Brain microvascular endothelial cell (primary cell): ENCODE measurements at regions not wholly inside any gene's neighbourhood (a gene's known extent, or its start where the extent isn't known, plus 50 kb on each side); places are given as distances from the start of the nearest gene placed in this dataset.
"Not testable (repeated sequence)": the region's sequence is repeated elsewhere in the genome, so short reads cannot be mapped to it uniquely, and the experiment has no call there.

Experiments used
- DNase-seq: peaks from one replicate; pipeline ENCODE4 v3.0.0-alpha.2; 2020
- H3K27ac ChIP-seq: fragments of 250-450 bp; sonication (Bioruptor Pico); 2 replicates; pipeline ENCODE4 v1.5.1; 2020; ENCODE audit warnings: mild to moderate bottlenecking, moderate library complexity
- H3K27me3 ChIP-seq: fragments of 250-450 bp; sonication (Bioruptor Pico); replicated peaks from 2 replicates; pipeline ENCODE4 v1.5.1; 2020; ENCODE audit warnings: mild to moderate bottlenecking
- H3K36me3 ChIP-seq: fragments of 250-450 bp; sonication (Bioruptor Pico); replicated peaks from 2 replicates; pipeline ENCODE4 v1.5.1; 2020; ENCODE audit warnings: mild to moderate bottlenecking
- H3K4me3 ChIP-seq: 2 replicates; pipeline ENCODE4 v1.5.1; 2011; ENCODE audit warnings: low read depth, mild to moderate bottlenecking, control low read depth, low read length, moderate library complexity
- in situ Hi-C: cut with HindIII; loops from 2 replicates; pipeline ENCODE4 v1.10.0; 2017; ENCODE audit warnings: low sequenced_read_pairs, low pct_ligation_motif_present
- TF ChIP-seq, protein P1 (sequence below): IDR thresholded peaks from 2 replicates; pipeline ENCODE4 v1.5.1; 2011; ENCODE audit warnings: low read depth, mild to moderate bottlenecking, moderate library complexity, low read length, control low read depth, inconsistent platforms; ENCODE audit errors: missing control alignments

DNA sequence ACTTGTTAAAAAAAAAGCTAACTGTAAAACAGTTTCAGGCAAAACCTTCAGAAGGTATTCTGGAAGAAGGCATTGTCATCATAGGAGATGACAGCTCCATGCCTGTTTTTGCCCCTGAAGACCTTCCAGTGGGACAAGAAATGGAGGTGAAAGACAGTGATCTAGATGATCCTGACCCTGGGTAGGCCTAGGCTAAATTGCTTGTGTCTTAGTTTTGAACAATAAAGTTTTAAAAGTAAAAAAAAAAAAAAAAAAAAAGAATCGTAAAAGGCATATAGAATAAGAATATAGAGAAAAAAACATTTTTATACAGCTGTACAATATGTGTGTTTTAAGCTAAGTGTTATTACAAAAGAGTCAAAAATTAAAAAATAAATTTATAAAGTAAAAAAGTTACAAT lies 106.6 kb upstream of the PLXNA2 start:
- TF ChIP-seq, protein P1, sequence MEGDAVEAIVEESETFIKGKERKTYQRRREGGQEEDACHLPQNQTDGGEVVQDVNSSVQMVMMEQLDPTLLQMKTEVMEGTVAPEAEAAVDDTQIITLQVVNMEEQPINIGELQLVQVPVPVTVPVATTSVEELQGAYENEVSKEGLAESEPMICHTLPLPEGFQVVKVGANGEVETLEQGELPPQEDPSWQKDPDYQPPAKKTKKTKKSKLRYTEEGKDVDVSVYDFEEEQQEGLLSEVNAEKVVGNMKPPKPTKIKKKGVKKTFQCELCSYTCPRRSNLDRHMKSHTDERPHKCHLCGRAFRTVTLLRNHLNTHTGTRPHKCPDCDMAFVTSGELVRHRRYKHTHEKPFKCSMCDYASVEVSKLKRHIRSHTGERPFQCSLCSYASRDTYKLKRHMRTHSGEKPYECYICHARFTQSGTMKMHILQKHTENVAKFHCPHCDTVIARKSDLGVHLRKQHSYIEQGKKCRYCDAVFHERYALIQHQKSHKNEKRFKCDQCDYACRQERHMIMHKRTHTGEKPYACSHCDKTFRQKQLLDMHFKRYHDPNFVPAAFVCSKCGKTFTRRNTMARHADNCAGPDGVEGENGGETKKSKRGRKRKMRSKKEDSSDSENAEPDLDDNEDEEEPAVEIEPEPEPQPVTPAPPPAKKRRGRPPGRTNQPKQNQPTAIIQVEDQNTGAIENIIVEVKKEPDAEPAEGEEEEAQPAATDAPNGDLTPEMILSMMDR: no peak
- Histone ChIP-seq H3K27ac (no peak overlapping the region), H3K4me3 (no peak overlapping the region), H3K36me3 (no peaks in the 10 kb centered on the region), H3K27me3 (no peaks in the 10 kb centered on the region)
- DNase-seq: no peak
- in situ Hi-C loops: no loop called here

DNA sequence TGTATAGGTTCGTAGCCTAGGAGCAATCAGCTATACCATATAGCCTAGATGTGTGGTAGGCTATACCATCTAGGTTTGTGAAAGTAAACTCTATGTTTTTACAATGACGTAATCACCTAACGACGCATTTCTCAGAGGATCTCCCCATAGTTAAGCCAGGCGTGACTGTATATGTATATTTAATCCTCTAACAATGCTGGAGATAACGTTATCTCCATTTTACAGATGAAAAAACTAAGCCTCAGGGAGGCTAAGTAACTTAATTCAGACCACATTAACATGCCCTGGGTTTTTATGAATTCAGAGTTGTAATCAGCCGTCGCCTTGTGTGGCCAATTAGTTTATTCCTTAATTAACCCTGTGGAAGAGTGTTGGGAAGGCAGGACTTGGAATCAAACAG lies 107.7 kb upstream of the PLXNA2 start:
- H3K27ac ChIP-seq: no peak overlapping the region
- no peak for DNase-seq
- H3K27me3 ChIP-seq: no peaks in the 10 kb centered on the region
- H3K36me3 ChIP-seq: no peaks in the 10 kb centered on the region
- TF ChIP-seq, protein P1: no peak
- no peak overlapping the region for H3K4me3 ChIP-seq
- in situ Hi-C loops: no loop called here

DNA sequence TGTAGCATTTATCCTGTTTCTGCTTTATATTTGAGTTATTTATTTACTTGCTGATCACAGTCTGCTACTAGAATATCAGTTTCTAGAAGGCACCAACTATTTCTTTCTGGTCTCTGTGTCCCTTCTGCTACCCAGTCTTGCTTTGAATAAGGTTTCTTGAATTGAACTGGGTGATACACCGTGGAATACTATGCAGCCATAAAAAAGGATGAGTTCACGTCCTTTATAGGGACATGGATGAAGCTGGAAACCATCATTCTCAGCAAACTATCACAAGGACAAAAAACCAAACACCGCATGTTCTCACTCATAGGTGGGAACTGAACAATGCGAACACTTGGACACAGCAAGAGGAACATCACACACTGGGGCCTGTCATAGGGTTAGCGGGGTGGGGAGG lies 109.6 kb upstream of the PLXNA2 start:
- in situ Hi-C loops, H3K27me3 ChIP-seq, H3K4me3 ChIP-seq, DNase-seq, H3K27ac ChIP-seq, H3K36me3 ChIP-seq: not testable (repeated sequence)

DNA sequence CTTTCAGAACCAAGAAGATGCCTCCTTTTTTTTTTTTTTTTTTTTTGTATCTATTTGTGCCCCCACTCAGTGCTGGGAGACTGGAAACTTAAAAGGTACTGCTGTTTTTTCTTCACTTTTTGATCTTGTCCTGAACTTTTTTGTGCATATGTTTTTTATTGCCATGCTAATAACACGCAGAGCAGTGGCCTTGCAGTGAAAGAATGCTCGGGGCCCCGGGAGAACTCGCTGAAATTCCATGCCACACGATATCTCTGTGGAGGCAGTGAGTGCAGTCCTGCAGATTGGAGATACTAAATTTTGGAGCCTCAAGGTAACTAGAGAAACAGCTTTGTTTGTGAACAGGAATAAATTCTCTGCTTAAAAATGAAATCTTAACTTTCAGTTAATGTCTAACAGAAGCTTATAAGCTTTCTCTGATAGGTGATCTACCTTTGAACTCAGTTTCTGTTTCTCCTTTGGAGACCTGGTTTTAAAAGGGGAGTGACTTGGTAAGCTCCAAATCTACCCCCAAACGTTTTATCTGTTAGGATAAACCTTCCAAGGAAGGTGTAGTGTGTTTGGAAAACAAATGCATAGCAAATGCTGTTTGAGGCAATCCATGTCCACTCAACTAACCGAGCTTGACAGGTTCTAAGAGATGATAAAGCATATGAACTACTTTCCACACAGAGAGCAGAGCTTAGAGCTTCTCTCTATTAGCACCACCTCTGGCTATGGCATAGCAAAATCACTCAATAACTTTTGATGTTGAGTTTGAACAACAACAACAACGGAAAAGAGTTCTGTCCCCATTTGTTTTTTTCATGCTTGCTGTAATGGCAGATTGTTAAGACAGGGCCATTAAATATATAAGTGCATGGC lies 113.7 kb upstream of the PLXNA2 start:
- Histone ChIP-seq H3K4me3 (no peak overlapping the region), H3K36me3 (no peaks in the 10 kb centered on the region), H3K27me3 (no peaks in the 10 kb centered on the region), H3K27ac (no peak overlapping the region)
- no peak for DNase-seq
- in situ Hi-C loops: no loop called here
- TF ChIP-seq, protein P1: no peak

DNA sequence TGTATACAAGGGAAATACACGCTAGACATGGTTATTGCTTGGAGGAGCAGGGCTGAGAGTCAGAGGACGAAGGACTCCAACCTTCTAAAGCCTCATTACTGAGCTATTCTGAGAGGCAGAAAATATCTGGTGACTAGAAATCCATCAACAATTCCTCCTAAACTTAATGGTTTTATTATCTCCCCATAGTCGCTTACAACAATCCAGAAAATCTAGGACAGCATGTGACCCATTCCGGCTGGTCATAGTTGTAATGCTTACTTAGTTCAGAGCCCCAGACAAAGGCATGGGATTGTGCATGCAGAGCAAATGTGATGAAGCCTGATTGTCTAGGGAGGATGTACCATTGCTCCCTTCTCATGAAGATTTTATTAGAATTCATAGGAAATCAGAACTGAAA lies 114.5 kb upstream of the PLXNA2 start:
- H3K27me3 ChIP-seq: no peaks in the 10 kb centered on the region
- TF ChIP-seq, protein P1: no peak
- no peak overlapping the region for H3K4me3 ChIP-seq
- H3K36me3 ChIP-seq: no peaks in the 10 kb centered on the region
- no peak for DNase-seq
- H3K27ac ChIP-seq: no peak overlapping the region
- in situ Hi-C loops: no loop called here

DNA sequence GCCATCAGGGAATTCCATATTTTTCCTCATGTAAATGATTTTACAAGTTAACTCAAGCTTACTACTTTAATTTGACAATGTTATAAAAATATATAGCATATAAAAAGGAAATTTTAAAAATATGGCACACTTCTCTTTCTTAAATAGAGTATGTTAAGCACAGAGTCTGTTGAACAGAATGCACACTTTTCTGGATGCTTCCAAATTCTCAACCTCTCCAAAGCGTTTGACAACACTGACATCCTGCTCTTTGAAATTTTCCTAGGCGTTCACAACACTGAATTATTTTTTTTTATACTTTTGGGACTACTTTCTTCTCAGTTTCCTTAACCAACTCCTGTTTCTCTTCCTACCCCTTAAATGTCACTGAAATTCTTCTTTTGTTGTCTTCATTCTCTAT lies 117.8 kb upstream of the PLXNA2 start:
- no peak for DNase-seq
- in situ Hi-C loops: no loop called here
- H3K27ac ChIP-seq: no peak overlapping the region
- no peaks in the 10 kb centered on the region for H3K36me3 ChIP-seq
- TF ChIP-seq, protein P1: no peak
- no peaks in the 10 kb centered on the region for H3K27me3 ChIP-seq
- no peak overlapping the region for H3K4me3 ChIP-seq
